Loucy (cell line): ENCODE measurements at regions not wholly inside any gene's neighbourhood (a gene's known extent, or its start where the extent isn't known, plus 50 kb on each side); places are given as distances from the start of the nearest gene placed in this dataset.

Experiments used
- EZH2phosphoT487 ChIP-seq: fragments of 200-600 bp; IDR thresholded peaks from 2 replicates; pipeline ENCODE4 v1.6.1; 2018; ENCODE audit warnings: antibody characterized with exemption, mild to moderate bottlenecking, moderate library complexity, borderline replicate concordance
- TF ChIP-seq, protein P1 (sequence below): fragments of 200-600 bp; sonication (generic); conservative IDR thresholded peaks from 2 replicates; pipeline ENCODE4 v1.5.1; 2014; ENCODE audit warnings: mild to moderate bottlenecking, antibody characterized with exemption, low read length

GRCh38 chr17:34416116-34416515, 53.1 kb upstream of the CCL1 start:
- TF ChIP-seq, protein P1, sequence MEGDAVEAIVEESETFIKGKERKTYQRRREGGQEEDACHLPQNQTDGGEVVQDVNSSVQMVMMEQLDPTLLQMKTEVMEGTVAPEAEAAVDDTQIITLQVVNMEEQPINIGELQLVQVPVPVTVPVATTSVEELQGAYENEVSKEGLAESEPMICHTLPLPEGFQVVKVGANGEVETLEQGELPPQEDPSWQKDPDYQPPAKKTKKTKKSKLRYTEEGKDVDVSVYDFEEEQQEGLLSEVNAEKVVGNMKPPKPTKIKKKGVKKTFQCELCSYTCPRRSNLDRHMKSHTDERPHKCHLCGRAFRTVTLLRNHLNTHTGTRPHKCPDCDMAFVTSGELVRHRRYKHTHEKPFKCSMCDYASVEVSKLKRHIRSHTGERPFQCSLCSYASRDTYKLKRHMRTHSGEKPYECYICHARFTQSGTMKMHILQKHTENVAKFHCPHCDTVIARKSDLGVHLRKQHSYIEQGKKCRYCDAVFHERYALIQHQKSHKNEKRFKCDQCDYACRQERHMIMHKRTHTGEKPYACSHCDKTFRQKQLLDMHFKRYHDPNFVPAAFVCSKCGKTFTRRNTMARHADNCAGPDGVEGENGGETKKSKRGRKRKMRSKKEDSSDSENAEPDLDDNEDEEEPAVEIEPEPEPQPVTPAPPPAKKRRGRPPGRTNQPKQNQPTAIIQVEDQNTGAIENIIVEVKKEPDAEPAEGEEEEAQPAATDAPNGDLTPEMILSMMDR: no peak
- no peak for TF ChIP-seq EZH2phosphoT487
